ENCODE measurements at regions not wholly inside any gene's neighbourhood (a gene's known extent, or its start where the extent isn't known, plus 50 kb on each side); places are given as distances from the start of the nearest gene placed in this dataset.

- H3K9me3 ChIP-seq (ENCODE audit: control insufficient read depth in 1 of 2, low read length in 2 of 2): no peaks in the 10 kb centered on the region
- H3K4me3 ChIP-seq (ENCODE audit: low read depth in 1 of 2, low read length in 2 of 2): no peak overlapping the region
- no peak overlapping the region for H3K27ac ChIP-seq (ENCODE audit: low read length)
- H3K27me3 ChIP-seq (ENCODE audit: low read depth, low read length): no peaks in the 10 kb centered on the region
- peaks cover 0 to 4% of the 10 kb centered on the region in 2 donors for H3K4me1 ChIP-seq (ENCODE audit: control insufficient read depth in 1 of 2, insufficient read depth in 2 of 2, low read length in 2 of 2)
- no peaks in the 10 kb centered on the region for H3K36me3 ChIP-seq (ENCODE audit: control insufficient read depth in 1 of 2, insufficient read depth in 2 of 2, low read length in 2 of 2)
Observed at GRCh38 chr7:26040085-26040484, 111.9 kb upstream of the NFE2L3 start.

GRCh38 chr7:26042237-26042636, 109.8 kb upstream of the NFE2L3 start:
- no peaks in the 10 kb centered on the region for H3K27me3 ChIP-seq (ENCODE audit: low read depth, low read length)

GRCh38 chr7:26043801-26044200, 108.2 kb upstream of the NFE2L3 start:
- Histone ChIP-seq H3K27ac (ENCODE audit: low read length) (no peak overlapping the region), H3K36me3 (ENCODE audit: control insufficient read depth in 1 of 2, insufficient read depth in 2 of 2, low read length in 2 of 2) (no peaks in the 10 kb centered on the region), H3K4me1 (ENCODE audit: control insufficient read depth in 1 of 2, insufficient read depth in 2 of 2, low read length in 2 of 2) (peaks cover 0 to under 1% of the 10 kb centered on the region in 2 donors), H3K9me3 (ENCODE audit: control insufficient read depth in 1 of 2, low read length in 2 of 2) (no peaks in the 10 kb centered on the region), H3K4me3 (ENCODE audit: low read depth in 1 of 2, low read length in 2 of 2) (no peak overlapping the region), H3K27me3 (ENCODE audit: low read depth, low read length) (no peaks in the 10 kb centered on the region)

More at GRCh38 chr7:26042237-26042636, 109.8 kb upstream of the NFE2L3 start:
- Histone ChIP-seq H3K4me3 (ENCODE audit: low read depth in 1 of 2, low read length in 2 of 2) (no peak overlapping the region), H3K9me3 (ENCODE audit: control insufficient read depth in 1 of 2, low read length in 2 of 2) (no peaks in the 10 kb centered on the region), H3K27ac (ENCODE audit: low read length) (no peak overlapping the region), H3K36me3 (ENCODE audit: control insufficient read depth in 1 of 2, insufficient read depth in 2 of 2, low read length in 2 of 2) (no peaks in the 10 kb centered on the region), H3K4me1 (ENCODE audit: control insufficient read depth in 1 of 2, insufficient read depth in 2 of 2, low read length in 2 of 2) (peaks cover 0 to 4% of the 10 kb centered on the region in 2 donors)

- Histone ChIP-seq H3K27ac (ENCODE audit: low read length) (no peak overlapping the region), H3K4me1 (ENCODE audit: control insufficient read depth in 1 of 2, insufficient read depth in 2 of 2, low read length in 2 of 2) (no peaks in the 10 kb centered on the region), H3K4me3 (ENCODE audit: low read depth in 1 of 2, low read length in 2 of 2) (no peak overlapping the region)
Observed at GRCh38 chr7:26044320-26044719, 107.7 kb upstream of the NFE2L3 start.

GRCh38 chr7:26046150-26046549, 105.8 kb upstream of the NFE2L3 start:
- H3K27ac ChIP-seq (ENCODE audit: low read length): no peak overlapping the region
- no peaks in the 10 kb centered on the region for H3K9me3 ChIP-seq (ENCODE audit: control insufficient read depth in 1 of 2, low read length in 2 of 2)

More at GRCh38 chr7:26044320-26044719, 107.7 kb upstream of the NFE2L3 start:
- Histone ChIP-seq H3K36me3 (ENCODE audit: control insufficient read depth in 1 of 2, insufficient read depth in 2 of 2, low read length in 2 of 2) (no peaks in the 10 kb centered on the region), H3K9me3 (ENCODE audit: control insufficient read depth in 1 of 2, low read length in 2 of 2) (no peaks in the 10 kb centered on the region), H3K27me3 (ENCODE audit: low read depth, low read length) (no peaks in the 10 kb centered on the region)

GRCh38 chr7:26046878-26047277, 105.1 kb upstream of the NFE2L3 start:
- H3K9me3 ChIP-seq (ENCODE audit: control insufficient read depth in 1 of 2, low read length in 2 of 2): no peaks in the 10 kb centered on the region
- H3K4me1 ChIP-seq (ENCODE audit: control insufficient read depth in 1 of 2, insufficient read depth in 2 of 2, low read length in 2 of 2): no peaks in the 10 kb centered on the region

More at GRCh38 chr7:26046150-26046549, 105.8 kb upstream of the NFE2L3 start:
- Histone ChIP-seq H3K36me3 (ENCODE audit: control insufficient read depth in 1 of 2, insufficient read depth in 2 of 2, low read length in 2 of 2) (no peaks in the 10 kb centered on the region), H3K4me1 (ENCODE audit: control insufficient read depth in 1 of 2, insufficient read depth in 2 of 2, low read length in 2 of 2) (no peaks in the 10 kb centered on the region), H3K27me3 (ENCODE audit: low read depth, low read length) (no peaks in the 10 kb centered on the region), H3K4me3 (ENCODE audit: low read depth in 1 of 2, low read length in 2 of 2) (no peak overlapping the region)

GRCh38 chr7:26048663-26049062, 103.3 kb upstream of the NFE2L3 start:
- H3K27me3 ChIP-seq (ENCODE audit: low read depth, low read length): no peaks in the 10 kb centered on the region
- H3K27ac ChIP-seq (ENCODE audit: low read length): no peak overlapping the region
- H3K36me3 ChIP-seq (ENCODE audit: control insufficient read depth in 1 of 2, insufficient read depth in 2 of 2, low read length in 2 of 2): no peaks in the 10 kb centered on the region
- peaks cover 0 to 3% of the 10 kb centered on the region in 2 donors for H3K9me3 ChIP-seq (ENCODE audit: control insufficient read depth in 1 of 2, low read length in 2 of 2)
- no peak overlapping the region for H3K4me3 ChIP-seq (ENCODE audit: low read depth in 1 of 2, low read length in 2 of 2)
- no peaks in the 10 kb centered on the region for H3K4me1 ChIP-seq (ENCODE audit: control insufficient read depth in 1 of 2, insufficient read depth in 2 of 2, low read length in 2 of 2)

More at GRCh38 chr7:26046878-26047277, 105.1 kb upstream of the NFE2L3 start:
- no peak overlapping the region for H3K27ac ChIP-seq (ENCODE audit: low read length)
- H3K4me3 ChIP-seq (ENCODE audit: low read depth in 1 of 2, low read length in 2 of 2): no peak overlapping the region
- no peaks in the 10 kb centered on the region for H3K27me3 ChIP-seq (ENCODE audit: low read depth, low read length)
- no peaks in the 10 kb centered on the region for H3K36me3 ChIP-seq (ENCODE audit: control insufficient read depth in 1 of 2, insufficient read depth in 2 of 2, low read length in 2 of 2)

GRCh38 chr7:26049081-26049480, 102.9 kb upstream of the NFE2L3 start:
- no peaks in the 10 kb centered on the region for H3K27me3 ChIP-seq (ENCODE audit: low read depth, low read length)
- H3K36me3 ChIP-seq (ENCODE audit: control insufficient read depth in 1 of 2, insufficient read depth in 2 of 2, low read length in 2 of 2): no peaks in the 10 kb centered on the region
- peaks cover 0 to 3% of the 10 kb centered on the region in 2 donors for H3K9me3 ChIP-seq (ENCODE audit: control insufficient read depth in 1 of 2, low read length in 2 of 2)
- H3K4me3 ChIP-seq (ENCODE audit: low read depth in 1 of 2, low read length in 2 of 2): no peak overlapping the region
- no peak overlapping the region for H3K27ac ChIP-seq (ENCODE audit: low read length)
- H3K4me1 ChIP-seq (ENCODE audit: control insufficient read depth in 1 of 2, insufficient read depth in 2 of 2, low read length in 2 of 2): no peaks in the 10 kb centered on the region

GRCh38 chr7:26051021-26051420, 101.0 kb upstream of the NFE2L3 start:
- no peaks in the 10 kb centered on the region for H3K27me3 ChIP-seq (ENCODE audit: low read depth, low read length)
- H3K36me3 ChIP-seq (ENCODE audit: control insufficient read depth in 1 of 2, insufficient read depth in 2 of 2, low read length in 2 of 2): no peaks in the 10 kb centered on the region
- H3K9me3 ChIP-seq (ENCODE audit: control insufficient read depth in 1 of 2, low read length in 2 of 2): peaks cover 0 to 3% of the 10 kb centered on the region in 2 donors
- no peak overlapping the region for H3K4me3 ChIP-seq (ENCODE audit: low read depth in 1 of 2, low read length in 2 of 2)
- H3K4me1 ChIP-seq (ENCODE audit: control insufficient read depth in 1 of 2, insufficient read depth in 2 of 2, low read length in 2 of 2): no peaks in the 10 kb centered on the region
- H3K27ac ChIP-seq (ENCODE audit: low read length): no peak overlapping the region

GRCh38 chr7:26052706-26053105, 99.3 kb upstream of the NFE2L3 start:
- H3K9me3 ChIP-seq (ENCODE audit: control insufficient read depth in 1 of 2, low read length in 2 of 2): peaks cover 0 to 6% of the 10 kb centered on the region in 2 donors
- H3K27me3 ChIP-seq (ENCODE audit: low read depth, low read length): no peaks in the 10 kb centered on the region
- H3K4me3 ChIP-seq (ENCODE audit: low read depth in 1 of 2, low read length in 2 of 2): no peak overlapping the region
- H3K27ac ChIP-seq (ENCODE audit: low read length): no peak overlapping the region
- no peaks in the 10 kb centered on the region for H3K4me1 ChIP-seq (ENCODE audit: control insufficient read depth in 1 of 2, insufficient read depth in 2 of 2, low read length in 2 of 2)
- H3K36me3 ChIP-seq (ENCODE audit: control insufficient read depth in 1 of 2, insufficient read depth in 2 of 2, low read length in 2 of 2): no peaks in the 10 kb centered on the region

GRCh38 chr7:26054386-26054785, 97.6 kb upstream of the NFE2L3 start:
- Histone ChIP-seq H3K9me3 (ENCODE audit: control insufficient read depth in 1 of 2, low read length in 2 of 2) (peaks cover 0 to 6% of the 10 kb centered on the region in 2 donors), H3K4me3 (ENCODE audit: low read depth in 1 of 2, low read length in 2 of 2) (no peak overlapping the region), H3K4me1 (ENCODE audit: control insufficient read depth in 1 of 2, insufficient read depth in 2 of 2, low read length in 2 of 2) (no peaks in the 10 kb centered on the region), H3K27me3 (ENCODE audit: low read depth, low read length) (no peaks in the 10 kb centered on the region), H3K27ac (ENCODE audit: low read length) (no peak overlapping the region), H3K36me3 (ENCODE audit: control insufficient read depth in 1 of 2, insufficient read depth in 2 of 2, low read length in 2 of 2) (no peaks in the 10 kb centered on the region)

- peaks cover 0 to 6% of the 10 kb centered on the region in 2 donors for H3K9me3 ChIP-seq (ENCODE audit: control insufficient read depth in 1 of 2, low read length in 2 of 2)
- H3K4me3 ChIP-seq (ENCODE audit: low read depth in 1 of 2, low read length in 2 of 2): no peak overlapping the region
- H3K4me1 ChIP-seq (ENCODE audit: control insufficient read depth in 1 of 2, insufficient read depth in 2 of 2, low read length in 2 of 2): no peaks in the 10 kb centered on the region
- H3K27me3 ChIP-seq (ENCODE audit: low read depth, low read length): no peaks in the 10 kb centered on the region
- no peaks in the 10 kb centered on the region for H3K36me3 ChIP-seq (ENCODE audit: control insufficient read depth in 1 of 2, insufficient read depth in 2 of 2, low read length in 2 of 2)
- H3K27ac ChIP-seq (ENCODE audit: low read length): no peak overlapping the region
Observed at GRCh38 chr7:26055241-26055640, 96.8 kb upstream of the NFE2L3 start.

Data from muscle layer of duodenum (tissue), 2 donors.